NCI-H82 treated with DMSO at 0.1 percent for 48 hours (cell line): ENCODE measurements at regions not wholly inside any gene's neighbourhood (a gene's known extent, or its start where the extent isn't known, plus 50 kb on each side); places are given as distances from the start of the nearest gene placed in this dataset.
"Not testable (repeated sequence)": the region's sequence is repeated elsewhere in the genome, so short reads cannot be mapped to it uniquely, and the experiment has no call there.

Source experiments
- DNase-seq: peaks from one replicate; lab custom pipeline; 2025; ENCODE audit not compliant: unreplicated experiment; lab: John Stamatoyannopoulos, UW

DNA sequence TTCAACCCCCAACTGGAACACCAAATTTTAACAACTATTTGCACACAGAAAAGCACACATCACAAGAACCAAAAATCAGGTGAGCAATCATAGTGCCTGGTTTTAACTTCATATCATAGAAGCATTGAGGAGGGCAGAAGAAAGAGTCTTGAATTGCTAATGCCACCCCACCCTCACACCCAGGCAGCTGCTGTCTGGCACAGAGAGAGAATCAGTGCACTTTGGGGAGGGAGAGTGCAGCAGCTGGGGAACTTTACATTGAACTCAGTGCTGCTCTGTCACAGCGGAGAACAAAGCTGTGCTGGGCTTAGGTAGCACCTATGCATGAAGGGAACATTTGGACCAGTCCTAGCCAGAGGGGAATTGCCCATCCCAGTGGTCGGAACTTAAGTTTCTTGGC is 76.0 kb upstream of the KBTBD8 start:
- no peak for DNase-seq

DNA sequence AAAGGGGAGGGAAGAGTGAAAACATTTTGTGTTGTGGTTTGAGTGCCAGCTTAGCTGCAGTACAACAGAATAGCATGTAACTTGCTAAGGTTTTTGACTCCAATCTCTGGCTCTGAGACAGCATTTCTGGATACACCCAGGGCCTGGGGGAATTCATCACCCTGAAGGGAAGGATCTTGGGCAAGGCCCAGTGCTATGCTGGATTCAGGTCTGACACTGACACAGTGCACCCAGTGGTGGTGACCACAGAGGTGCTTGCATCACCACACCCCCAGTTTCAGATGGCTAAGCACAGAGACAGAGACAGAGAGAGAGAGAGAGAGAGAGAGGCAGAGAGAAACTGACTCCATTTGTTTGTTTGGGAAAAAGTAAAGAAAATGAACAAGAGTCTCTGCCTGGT is 74.1 kb upstream of the KBTBD8 start:
- DNase-seq, result no peak

- no peak for DNase-seq
Observed at GRCh38 chr3:66928252-66928651, 69.9 kb upstream of the KBTBD8 start.

DNA sequence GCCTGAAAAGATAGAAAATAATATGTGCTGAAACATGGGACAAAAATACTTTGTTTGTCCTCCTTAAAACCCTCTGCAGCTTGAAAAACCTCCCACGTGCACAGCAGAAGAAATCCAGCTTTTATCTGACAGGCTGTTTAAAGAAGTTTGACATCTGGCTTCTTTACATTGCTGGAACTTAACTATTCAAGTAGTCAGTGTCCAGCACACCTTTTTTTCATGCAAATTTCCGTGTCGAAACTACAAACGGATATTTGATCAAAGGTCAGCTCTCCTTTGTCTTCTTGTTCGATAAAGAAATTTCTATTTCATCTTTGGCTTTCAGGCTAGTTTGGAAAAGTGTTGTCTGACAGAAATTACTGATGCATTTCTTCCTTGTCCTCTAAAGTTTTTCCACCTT is 66.8 kb upstream of the KBTBD8 start:
- DNase-seq, result no peak

DNA sequence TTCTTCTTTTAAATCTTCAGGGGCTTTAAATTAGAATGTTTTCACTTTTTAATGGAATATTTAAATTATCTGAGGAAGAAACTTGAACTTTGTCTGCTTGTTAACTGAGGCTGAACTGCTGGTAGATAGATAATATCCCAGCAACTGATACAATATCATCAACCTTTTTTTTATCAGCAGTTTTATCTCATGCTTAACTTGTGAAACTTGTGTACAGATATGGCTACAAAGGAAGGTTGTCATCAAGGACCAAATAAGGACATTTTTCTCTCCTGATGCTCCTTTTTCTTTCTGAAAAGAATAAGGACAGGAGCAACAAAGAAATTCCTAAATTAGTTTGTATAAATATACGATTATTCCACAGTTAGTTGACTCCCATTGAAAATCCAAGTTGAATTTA is 66.4 kb upstream of the KBTBD8 start:
- DNase-seq, result no peak

- no peak for DNase-seq
Observed at GRCh38 chr3:66933233-66933632, 64.9 kb upstream of the KBTBD8 start.

DNA sequence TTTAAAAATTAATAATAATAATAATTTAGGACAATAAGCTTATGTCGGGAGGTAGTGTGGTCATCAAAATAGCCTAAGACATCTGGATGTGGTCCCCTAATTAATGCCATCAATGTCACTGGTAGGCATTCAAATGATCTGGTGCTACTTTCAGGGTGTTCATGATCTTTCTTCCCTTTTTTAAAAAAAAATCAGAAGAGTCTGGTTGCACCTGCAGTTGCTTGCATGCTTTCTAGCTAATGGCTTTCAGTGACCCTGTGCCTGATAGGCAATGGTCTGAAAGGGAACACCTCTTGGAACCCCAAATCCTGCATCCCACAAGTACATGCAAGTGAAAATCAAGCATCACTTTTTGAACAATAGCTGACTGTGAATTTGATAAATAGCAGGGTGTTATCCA is 64.1 kb upstream of the KBTBD8 start:
- no peak for DNase-seq

GRCh38 chr3:66934725-66935124 is 63.4 kb upstream of the KBTBD8 start:
- no peak for DNase-seq

- not testable (repeated sequence) for DNase-seq
Observed at GRCh38 chr3:66937041-66937440, 61.1 kb upstream of the KBTBD8 start.

- peak; percentile 43 for DNase-seq
Observed at GRCh38 chr3:66938338-66938963, 59.7 kb upstream of the KBTBD8 start.

DNA sequence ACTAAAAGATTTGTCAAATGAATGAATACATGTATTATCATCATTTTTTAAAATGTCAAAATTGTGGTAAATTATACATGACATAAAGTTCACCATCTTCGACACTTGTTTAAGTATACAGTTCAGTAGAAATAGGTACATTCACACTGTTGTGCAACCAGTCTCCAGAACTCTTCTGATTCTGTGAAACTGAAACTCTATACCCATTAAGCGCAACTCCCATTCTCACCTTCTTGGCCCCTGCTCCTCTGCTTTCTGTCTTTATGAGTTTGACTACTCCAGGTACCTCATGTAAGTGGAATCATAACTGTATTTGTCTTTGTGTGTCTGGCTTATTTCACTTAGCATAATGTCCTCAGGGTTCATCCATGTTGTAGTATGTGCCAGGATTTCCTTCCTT is 50.1 kb upstream of the KBTBD8 start:
- no peak for DNase-seq
